Neuronal stem cell (in vitro differentiated cells): ENCODE measurements at regions not wholly inside any gene's neighbourhood (a gene's known extent, or its start where the extent isn't known, plus 50 kb on each side); places are given as distances from the start of the nearest gene placed in this dataset.

Experiments
- DNase-seq: peaks from one replicate; pipeline ENCODE4 v3.0.0-alpha.2; 2013; ENCODE audit warnings: low spot score
- H2AFZ ChIP-seq: one replicate; pipeline ENCODE4 v1.6.1; 2013; ENCODE audit warnings: mild to moderate bottlenecking, low read length, inconsistent platforms
- H2AK5ac ChIP-seq: 2 replicates; pipeline ENCODE4 v1.6.1; 2013; ENCODE audit warnings: low read depth, mild to moderate bottlenecking, inconsistent platforms, low read length, moderate library complexity, mixed read lengths
- H2BK120ac ChIP-seq: 2 replicates; pipeline ENCODE4 v1.6.1; 2013; ENCODE audit warnings: low read depth, mild to moderate bottlenecking, inconsistent platforms, low read length, moderate library complexity, mixed read lengths
- H2BK12ac ChIP-seq: one replicate; pipeline ENCODE4 v1.6.1; 2013; ENCODE audit warnings: low read length, inconsistent platforms
- H2BK15ac ChIP-seq: 2 replicates; pipeline ENCODE4 v1.6.1; 2013; ENCODE audit warnings: mild to moderate bottlenecking, low read length, inconsistent platforms, mixed read lengths
- H2BK5ac ChIP-seq: one replicate; pipeline ENCODE4 v1.6.1; 2013; ENCODE audit warnings: inconsistent platforms, mild to moderate bottlenecking, low read length, moderate library complexity
- H3K14ac ChIP-seq: one replicate; pipeline ENCODE4 v1.6.1; 2013; ENCODE audit warnings: low read length, inconsistent platforms
- H3K18ac ChIP-seq: 2 replicates; pipeline ENCODE4 v1.6.1; 2013; ENCODE audit warnings: low read length, inconsistent platforms
- H3K23ac ChIP-seq: 2 replicates; pipeline ENCODE4 v1.6.1; 2013; ENCODE audit warnings: low read depth, mild to moderate bottlenecking, mixed read lengths, low read length, inconsistent platforms; ENCODE audit not compliant: poor library complexity
- H3K27ac ChIP-seq: replicated peaks from 3 replicates; pipeline ENCODE4 v1.5.1; 2013; ENCODE audit warnings: low read length, inconsistent platforms
- H3K27me3 ChIP-seq, 3 experiments: 2 replicates each; pipeline ENCODE4 v1.6.1; 2013; ENCODE audit warnings: low read length in 3 of 3, mild to moderate bottlenecking in 2 of 3, inconsistent platforms in 1 of 3, low read depth in 1 of 3, mixed read lengths in 1 of 3, moderate library complexity in 1 of 3; ENCODE audit not compliant: control insufficient read depth in 3 of 3, insufficient read depth in 3 of 3
- H3K36me3 ChIP-seq, 2 donors: replicated peaks in 1 of 2; 2 replicates each; pipeline ENCODE4 v1.6.1; 2013; ENCODE audit warnings: low read length in 2 of 2; ENCODE audit not compliant: control insufficient read depth in 2 of 2, insufficient read depth in 2 of 2
- H3K4ac ChIP-seq: 2 replicates; pipeline ENCODE4 v1.6.1; 2013; ENCODE audit warnings: inconsistent platforms, mild to moderate bottlenecking, low read length, moderate library complexity
- H3K4me1 ChIP-seq, 2 donors: 1 replicate in 1 of 2; 2 replicates in 1 of 2; pipeline ENCODE4 v1.6.1; 2013; ENCODE audit warnings: low read length in 2 of 2, low read depth in 1 of 2; ENCODE audit not compliant: control insufficient read depth in 2 of 2, insufficient read depth in 1 of 2
- H3K4me2 ChIP-seq: one replicate; pipeline ENCODE4 v1.6.1; 2013; ENCODE audit warnings: mild to moderate bottlenecking, low read length, inconsistent platforms; ENCODE audit not compliant: insufficient read depth, poor library complexity, severe bottlenecking
- H3K4me3 ChIP-seq, 2 donors: 2 replicates each; pipeline ENCODE4 v1.5.1; 2013; ENCODE audit warnings: low read length in 2 of 2, mild to moderate bottlenecking in 2 of 2, inconsistent platforms in 1 of 2, moderate library complexity in 1 of 2
- H3K79me1 ChIP-seq: one replicate; pipeline ENCODE4 v1.6.1; 2013; ENCODE audit warnings: low read depth, mild to moderate bottlenecking, inconsistent platforms, low read length, moderate library complexity
- H3K9ac ChIP-seq: one replicate; pipeline ENCODE4 v1.6.1; 2013; ENCODE audit warnings: mild to moderate bottlenecking, low read depth, low read length, inconsistent platforms; ENCODE audit not compliant: poor library complexity
- H3K9me3 ChIP-seq, 2 donors: replicated peaks in 1 of 2; 2 replicates each; pipeline versions ENCODE3 to v1.6.1; 2013; ENCODE audit warnings: low read length in 2 of 2, mild to moderate bottlenecking in 2 of 2, inconsistent platforms in 1 of 2, low read depth in 1 of 2, mixed read lengths in 1 of 2, moderate library complexity in 1 of 2; ENCODE audit not compliant: control insufficient read depth in 2 of 2, insufficient read depth in 1 of 2
- H4K8ac ChIP-seq: one replicate; pipeline ENCODE4 v1.6.1; 2013; ENCODE audit warnings: low read depth, mild to moderate bottlenecking, inconsistent platforms, low read length, moderate library complexity
- H4K91ac ChIP-seq: one replicate; pipeline ENCODE4 v1.6.1; 2013; ENCODE audit warnings: low read length, low read depth, mild to moderate bottlenecking, inconsistent platforms; ENCODE audit not compliant: poor library complexity
- WGBS, 2 donors: extraction: QIAGEN DNeasy Blood & Tissue Kit; methylation state at CpG; one replicate each; pipeline ENCODE4 v1.1.7; 2013; ENCODE audit warnings: missing lambda C conversion rate in 2 of 2, mixed read lengths in 1 of 2; ENCODE audit not compliant: insufficient read length in 2 of 2, insufficient replicate concordance in 1 of 2; ENCODE audit errors: extremely low coverage in 2 of 2; 5-methylcytosine and 5-hydroxymethylcytosine counted together

DNA sequence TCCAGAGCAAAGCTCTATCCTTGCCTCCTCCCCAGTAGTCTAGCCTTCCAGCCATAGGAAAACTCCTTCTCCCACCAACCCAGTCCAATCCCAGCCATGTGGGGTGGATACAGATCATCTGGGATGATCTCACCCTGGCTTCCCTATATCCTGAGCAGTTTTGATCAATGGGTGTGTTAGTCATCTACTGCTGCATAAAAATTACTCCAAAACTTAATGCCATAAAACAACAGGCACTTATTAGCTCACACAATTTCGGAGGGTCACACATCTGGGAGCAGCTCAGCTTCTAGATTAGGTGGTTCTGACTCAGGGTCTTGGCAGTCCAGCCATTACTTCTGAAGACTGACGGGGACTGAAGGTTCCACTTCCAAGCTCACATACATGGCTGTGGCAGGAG lies 190.4 kb downstream of the SPP2 start:
- H3K27ac ChIP-seq: no peak overlapping the region
- H3K23ac ChIP-seq: no peak overlapping the region
- no CpG with 5 or more reads among the region's 2 CpGs for WGBS, 2 donors
- no peaks in the 10 kb centered on the region for H3K79me1 ChIP-seq
- peak overlapping the region; percentile 73 for H2BK12ac ChIP-seq
- no peak overlapping the region for H3K9ac ChIP-seq
- no peak overlapping the region for H4K8ac ChIP-seq
- H3K14ac ChIP-seq: no peak overlapping the region
- no peak overlapping the region for H2AFZ ChIP-seq
- DNase-seq: no peak
- peak overlapping the region; percentile 40 for H2AK5ac ChIP-seq
- H3K4ac ChIP-seq: no peak overlapping the region
- no peak overlapping the region for H3K4me2 ChIP-seq
- H2BK15ac ChIP-seq: no peak overlapping the region
- no peaks in the 10 kb centered on the region for H3K36me3 ChIP-seq
- peaks cover 0 to 3% of the 10 kb centered on the region in 2 donors for H3K9me3 ChIP-seq
- no peak overlapping the region for H3K18ac ChIP-seq
- H2BK5ac ChIP-seq: peak overlapping the region; percentile 16
- no peak overlapping the region for H2BK120ac ChIP-seq
- H3K4me1 ChIP-seq: peaks cover 3 to 6% of the 10 kb centered on the region in 2 donors
- H3K4me3 ChIP-seq: no peak overlapping the region
- no peaks in the 10 kb centered on the region for H3K27me3 ChIP-seq
- H4K91ac ChIP-seq: no peak overlapping the region

DNA sequence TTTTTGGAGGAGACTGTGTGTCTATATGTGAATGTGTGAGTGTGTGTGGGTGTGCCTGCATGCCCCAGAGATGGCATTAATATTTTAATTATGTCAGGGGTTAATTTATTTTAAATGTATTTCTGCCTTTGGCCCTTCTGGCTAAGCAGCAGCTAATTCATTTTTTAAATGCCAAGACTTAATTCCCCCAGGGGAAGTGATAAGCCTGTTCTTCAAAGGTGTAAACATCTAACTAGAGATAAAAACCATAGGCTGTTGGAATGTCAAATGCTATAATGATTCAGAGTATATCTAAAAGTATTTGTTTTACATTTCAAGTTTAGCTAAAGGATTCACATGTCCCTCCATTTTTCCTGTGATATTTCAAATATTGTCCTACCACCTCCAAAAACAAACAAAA lies 184.7 kb downstream of the SPP2 start:
- no peak overlapping the region for H4K8ac ChIP-seq
- H3K27me3 ChIP-seq: no peaks in the 10 kb centered on the region
- no peak overlapping the region for H3K4ac ChIP-seq
- no peak overlapping the region for H3K4me3 ChIP-seq
- H3K4me1 ChIP-seq: no peaks in the 10 kb centered on the region
- H3K9me3 ChIP-seq: peaks cover 0 to 3% of the 10 kb centered on the region in 2 donors
- H2BK5ac ChIP-seq: no peak overlapping the region
- H2BK15ac ChIP-seq: no peak overlapping the region
- no peak overlapping the region for H2BK12ac ChIP-seq
- H2AFZ ChIP-seq: no peak overlapping the region
- no peak overlapping the region for H3K18ac ChIP-seq
- H3K14ac ChIP-seq: no peak overlapping the region
- DNase-seq: no peak
- H3K36me3 ChIP-seq: no peaks in the 10 kb centered on the region
- no peak overlapping the region for H2BK120ac ChIP-seq
- H3K27ac ChIP-seq: no peak overlapping the region
- H4K91ac ChIP-seq: no peak overlapping the region
- H3K4me2 ChIP-seq: no peak overlapping the region
- H2AK5ac ChIP-seq: no peak overlapping the region
- no peak overlapping the region for H3K9ac ChIP-seq
- H3K79me1 ChIP-seq: no peaks in the 10 kb centered on the region
- H3K23ac ChIP-seq: no peak overlapping the region

DNA sequence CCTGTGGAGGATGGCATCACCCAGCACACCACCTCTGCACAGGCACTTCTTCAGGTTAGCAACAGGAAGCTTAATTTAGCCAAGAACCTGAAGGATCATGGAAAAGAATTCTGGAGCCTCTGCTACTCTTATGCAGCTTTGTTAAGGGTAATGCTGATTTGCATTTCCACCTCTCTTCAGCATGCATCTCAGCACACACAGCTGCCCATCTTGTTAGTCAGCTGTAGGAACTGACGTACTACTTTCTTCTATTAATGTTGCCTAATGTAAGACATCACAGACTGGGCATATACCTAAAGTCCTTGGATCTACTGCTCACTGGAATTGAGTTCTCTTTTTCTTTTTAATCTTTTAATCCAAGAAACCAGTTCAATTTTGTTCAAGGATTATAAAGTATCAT lies 181.0 kb downstream of the SPP2 start:
- no peak overlapping the region for H3K4me2 ChIP-seq
- no peak overlapping the region for H2AK5ac ChIP-seq
- no peak overlapping the region for H2BK12ac ChIP-seq
- peaks cover 0 to 3% of the 10 kb centered on the region in 2 donors for H3K9me3 ChIP-seq
- no peaks in the 10 kb centered on the region for H3K36me3 ChIP-seq
- H2BK120ac ChIP-seq: no peak overlapping the region
- no peak overlapping the region for H2AFZ ChIP-seq
- no CpG with 5 or more reads among the region's 1 CpG for WGBS, 2 donors
- no peak overlapping the region for H3K4ac ChIP-seq
- no peak overlapping the region for H3K9ac ChIP-seq
- H3K27ac ChIP-seq: no peak overlapping the region
- H3K4me3 ChIP-seq: no peak overlapping the region
- no peak overlapping the region for H3K23ac ChIP-seq
- H2BK5ac ChIP-seq: no peak overlapping the region
- no peaks in the 10 kb centered on the region for H3K27me3 ChIP-seq
- no peak overlapping the region for H4K91ac ChIP-seq
- no peaks in the 10 kb centered on the region for H3K79me1 ChIP-seq
- no peak for DNase-seq
- H3K18ac ChIP-seq: no peak overlapping the region
- no peak overlapping the region for H2BK15ac ChIP-seq
- H3K4me1 ChIP-seq: no peaks in the 10 kb centered on the region
- no peak overlapping the region for H4K8ac ChIP-seq
- no peak overlapping the region for H3K14ac ChIP-seq

DNA sequence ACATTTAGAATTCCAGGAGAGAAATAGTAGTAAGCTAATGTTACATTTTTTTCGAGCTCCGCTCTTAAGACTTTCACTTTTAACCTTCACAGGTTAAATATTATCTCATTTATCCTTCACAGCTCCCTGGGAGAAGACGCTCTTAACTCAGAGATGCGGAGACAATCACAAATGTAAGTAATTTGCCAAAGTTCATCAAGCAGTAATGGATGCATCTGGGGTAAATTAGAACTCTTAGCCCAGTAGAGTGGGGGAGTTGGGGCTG lies 168.5 kb downstream of the SPP2 start:
- Histone ChIP-seq H3K27ac (no peak overlapping the region), H3K4me2 (no peak overlapping the region), H3K14ac (no peak overlapping the region), H3K9me3 (no peaks in the 10 kb centered on the region), H3K27me3 (peaks cover 0 to 3% (median 2%) of the 10 kb centered on the region in 3 experiments), H3K23ac (no peak overlapping the region), H3K18ac (no peak overlapping the region), H2BK15ac (no peak overlapping the region), H2AFZ (no peak overlapping the region), H3K4me1 (peaks cover 0 to 4% of the 10 kb centered on the region in 2 donors), H2AK5ac (no peak overlapping the region), H2BK12ac (no peak overlapping the region), H4K91ac (no peak overlapping the region), H4K8ac (no peak overlapping the region), H3K79me1 (no peaks in the 10 kb centered on the region), H3K4ac (no peak overlapping the region), H3K36me3 (no peaks in the 10 kb centered on the region), H3K4me3 (no peak overlapping the region), H2BK5ac (no peak overlapping the region), H3K9ac (no peak overlapping the region), H2BK120ac (no peak overlapping the region)
- DNase-seq: no peak
- WGBS, 2 donors: no CpG with 5 or more reads among the region's 4 CpGs
